Mammary epithelial cell (primary cell): ENCODE measurements at regions not wholly inside any gene's neighbourhood (a gene's known extent, or its start where the extent isn't known, plus 50 kb on each side); places are given as distances from the start of the nearest gene placed in this dataset.

Source experiments
- CTCF ChIP-seq, 2 donors: IDR thresholded peaks in 1 of 2; conservative IDR thresholded peaks in 1 of 2; 2 replicates each; pipeline ENCODE4 v1.5.1; 2011 to 2012; ENCODE audit warnings: inconsistent platforms in 2 of 2, low read length in 2 of 2, mild to moderate bottlenecking in 2 of 2, control low read depth in 1 of 2, low read depth in 1 of 2; ENCODE audit not compliant: insufficient read depth in 1 of 2; ENCODE audit errors: extremely low read depth in 1 of 2
- EZH2 ChIP-seq: IDR thresholded peaks from 2 replicates; pipeline ENCODE4 v1.6.1; 2012; ENCODE audit warnings: low read length, inconsistent platforms, borderline replicate concordance

GRCh38 chr1:103220631-103221041 is 112.3 kb upstream of the COL11A1 start:
- TF ChIP-seq CTCF (conservative IDR thresholded peaks at IDR 0.05 in 1 of 2, IDR thresholded peaks at IDR 0.05 in 1 of 2; ENCODE audit: extremely low read depth in 1 of 2, insufficient read depth in 1 of 2, low read depth in 1 of 2, low read length in 2 of 2) (no peak), EZH2 (no peak)
